ENCODE measurements at regions not wholly inside any gene's neighbourhood (a gene's known extent, or its start where the extent isn't known, plus 50 kb on each side); places are given as distances from the start of the nearest gene placed in this dataset.

GRCh38 chr7:46963719-46964118, 618.2 kb downstream of the TNS3 start:
- Histone ChIP-seq H3K4me1 (ENCODE audit: control insufficient read depth in 4 of 4, insufficient read depth in 4 of 4, low read length in 3 of 4) (no peaks in the 10 kb centered on the region), H3K27ac (ENCODE audit: low read depth in 1 of 2, low read length in 2 of 2) (no peak overlapping the region), H3K27me3 (ENCODE audit: control insufficient read depth in 4 of 4, insufficient read depth in 4 of 4, low read length in 3 of 4) (no peaks in the 10 kb centered on the region), H3K9me3 (ENCODE audit: control insufficient read depth in 4 of 4, low read length in 3 of 4) (peaks cover 0 to 31% (median 4%) of the 10 kb centered on the region in 4 donors), H3K4me3 (ENCODE audit: low read depth in 1 of 3, low read length in 3 of 3) (no peak overlapping the region), H3K36me3 (ENCODE audit: control insufficient read depth in 4 of 4, insufficient read depth in 3 of 4, low read depth in 1 of 4, low read length in 3 of 4) (no peaks in the 10 kb centered on the region), H3K9ac (ENCODE audit: low read depth in 1 of 2, low read length in 2 of 2) (no peak overlapping the region)
- TF ChIP-seq ZBTB33 (IDR thresholded peaks at IDR 0.05) (no peak), RAD21 (IDR thresholded peaks at IDR 0.05) (no peak), FOXA2 (IDR thresholded peaks at IDR 0.05) (no peak), RXRA (IDR thresholded peaks at IDR 0.05) (no peak), HNF4A (conservative IDR thresholded peaks at IDR 0.05) (no peak), TAF1 (conservative IDR thresholded peaks at IDR 0.05) (no peak), JUND (IDR thresholded peaks at IDR 0.05) (no peak), CTCF (IDR thresholded peaks at IDR 0.05; ENCODE audit: low read depth, low read length, missing input control) (no peak), REST (IDR thresholded peaks at IDR 0.05) (no peak), MAX (IDR thresholded peaks at IDR 0.05) (no peak)
- no peak for DNase-seq (ENCODE audit: low spot score)

- Histone ChIP-seq H3K36me3 (ENCODE audit: control insufficient read depth in 4 of 4, insufficient read depth in 3 of 4, low read depth in 1 of 4, low read length in 3 of 4) (no peaks in the 10 kb centered on the region), H3K9me3 (ENCODE audit: control insufficient read depth in 4 of 4, low read length in 3 of 4) (peaks cover 0 to 28% (median 4%) of the 10 kb centered on the region in 4 donors), H3K4me3 (ENCODE audit: low read depth in 1 of 3, low read length in 3 of 3) (no peak overlapping the region), H3K27me3 (ENCODE audit: control insufficient read depth in 4 of 4, insufficient read depth in 4 of 4, low read length in 3 of 4) (no peaks in the 10 kb centered on the region), H3K9ac (ENCODE audit: low read depth in 1 of 2, low read length in 2 of 2) (no peak overlapping the region), H3K4me1 (ENCODE audit: control insufficient read depth in 4 of 4, insufficient read depth in 4 of 4, low read length in 3 of 4) (no peaks in the 10 kb centered on the region), H3K27ac (ENCODE audit: low read depth in 1 of 2, low read length in 2 of 2) (no peak overlapping the region)
- DNase-seq (ENCODE audit: low spot score) = no peak
- TF ChIP-seq CTCF (IDR thresholded peaks at IDR 0.05; ENCODE audit: low read depth, low read length, missing input control) = no peak
- TF ChIP-seq GABPA (IDR thresholded peaks at IDR 0.05 in 1 of 2, conservative IDR thresholded peaks at IDR 0.05 in 1 of 2) = no peak
- no peak for TF ChIP-seq HNF4G (IDR thresholded peaks at IDR 0.05)
- no peak for TF ChIP-seq RAD21 (IDR thresholded peaks at IDR 0.05)
- no peak for TF ChIP-seq JUND (IDR thresholded peaks at IDR 0.05)
- no peak for TF ChIP-seq TAF1 (conservative IDR thresholded peaks at IDR 0.05)
- TF ChIP-seq EGR1 (IDR thresholded peaks at IDR 0.05; ENCODE audit: low read depth in 2 of 2) = no peak
- 81% methylated on average over 3 of the region's 3 CpGs for WGBS
Measured at GRCh38 chr7:46960970-46961369, 620.9 kb downstream of the TNS3 start.

Data from liver (tissue), 8 donors.